ENCODE measurements at regions not wholly inside any gene's neighbourhood (a gene's known extent, or its start where the extent isn't known, plus 50 kb on each side); places are given as distances from the start of the nearest gene placed in this dataset.
"Not testable (repeated sequence)": the region's sequence is repeated elsewhere in the genome, so short reads cannot be mapped to it uniquely, and the experiment has no call there.

GRCh38 chr18:44298566-44298965 lies 382.1 kb upstream of the SETBP1 start:
- DNase-seq = no peak
- ATAC-seq = no peak
- intact Hi-C loops (cut with micrococcal nuclease) = no loop called here

- no peak for ATAC-seq
- DNase-seq = no peak
- intact Hi-C loops (cut with micrococcal nuclease) = no loop called here
These were observed 371.5 kb upstream of the SETBP1 start for GRCh38 chr18:44309185-44309584.

GRCh38 chr18:44320619-44321460 lies 359.8 kb upstream of the SETBP1 start:
- intact Hi-C loops (cut with micrococcal nuclease) = no loop called here
- ATAC-seq (no peak), DNase-seq (no peak)

- ATAC-seq (no peak), DNase-seq (no peak)
- intact Hi-C loops (cut with micrococcal nuclease) = no loop called here
These were observed 358.7 kb upstream of the SETBP1 start for GRCh38 chr18:44321868-44322590.

GRCh38 chr18:44323125-44323524 lies 357.6 kb upstream of the SETBP1 start:
- intact Hi-C loops (cut with micrococcal nuclease) = no loop called here
- no peak for ATAC-seq
- DNase-seq = no peak

- ATAC-seq (no peak), DNase-seq (no peak)
- intact Hi-C loops (cut with micrococcal nuclease) = no loop called here
These were observed 356.3 kb upstream of the SETBP1 start for GRCh38 chr18:44324361-44324760.

GRCh38 chr18:44325903-44326635 lies 354.6 kb upstream of the SETBP1 start:
- ATAC-seq (no peak), DNase-seq (peak; percentile 37)
- intact Hi-C loops (cut with micrococcal nuclease) = no loop called here

- intact Hi-C loops (cut with micrococcal nuclease) = no loop called here
- no peak for DNase-seq
- no peak for ATAC-seq
These were observed 348.8 kb upstream of the SETBP1 start for GRCh38 chr18:44331656-44332570.

GRCh38 chr18:44341759-44342158 lies 338.9 kb upstream of the SETBP1 start:
- ATAC-seq (no peak), DNase-seq (no peak)
- intact Hi-C loops (cut with micrococcal nuclease) = no loop called here

- no peak for ATAC-seq
- no peak for DNase-seq
- intact Hi-C loops (cut with micrococcal nuclease) = no loop called here
These were observed 338.5 kb upstream of the SETBP1 start for GRCh38 chr18:44342162-44342561.

GRCh38 chr18:44342946-44343345 lies 337.7 kb upstream of the SETBP1 start:
- ATAC-seq (no peak), DNase-seq (no peak)
- intact Hi-C loops (cut with micrococcal nuclease) = no loop called here

- intact Hi-C loops (cut with micrococcal nuclease) = no loop called here
- ATAC-seq (peak; percentile 51), DNase-seq (no peak)
These were observed 337.1 kb upstream of the SETBP1 start for GRCh38 chr18:44343570-44343969.

- DNase-seq (no peak), ATAC-seq (no peak)
- intact Hi-C loops (cut with micrococcal nuclease) = no loop called here
These were observed 324.0 kb upstream of the SETBP1 start for GRCh38 chr18:44356566-44357157.

GRCh38 chr18:44358402-44358801 lies 322.3 kb upstream of the SETBP1 start:
- DNase-seq = no peak
- no peak for ATAC-seq
- intact Hi-C loops (cut with micrococcal nuclease) = no loop called here

GRCh38 chr18:44359741-44360140 lies 320.9 kb upstream of the SETBP1 start:
- intact Hi-C loops (cut with micrococcal nuclease); DNase-seq; ATAC-seq: not testable (repeated sequence)

GRCh38 chr18:44362213-44362612 lies 318.5 kb upstream of the SETBP1 start:
- DNase-seq; intact Hi-C loops (cut with micrococcal nuclease); ATAC-seq: not testable (repeated sequence)

GRCh38 chr18:44370861-44371260 lies 309.8 kb upstream of the SETBP1 start:
- DNase-seq = no peak
- intact Hi-C loops (cut with micrococcal nuclease) = no loop called here
- no peak for ATAC-seq

GRCh38 chr18:44374966-44375365 lies 305.7 kb upstream of the SETBP1 start:
- intact Hi-C loops (cut with micrococcal nuclease) = no loop called here
- ATAC-seq (no peak), DNase-seq (no peak)

- intact Hi-C loops (cut with micrococcal nuclease) = no loop called here
- ATAC-seq (no peak), DNase-seq (no peak)
These were observed 294.3 kb upstream of the SETBP1 start for GRCh38 chr18:44386401-44386800.
